ENCODE measurements at regions not wholly inside any gene's neighbourhood (a gene's known extent, or its start where the extent isn't known, plus 50 kb on each side); places are given as distances from the start of the nearest gene placed in this dataset.

- DNase-seq (ENCODE audit: low spot score) = no peak
Measured at GRCh38 chr6:51541847-51542246, 545.6 kb downstream of the PKHD1 start.

GRCh38 chr6:51542475-51542874, 544.9 kb downstream of the PKHD1 start:
- no peak for DNase-seq (ENCODE audit: low spot score)

GRCh38 chr6:51550243-51550642, 537.2 kb downstream of the PKHD1 start:
- DNase-seq (ENCODE audit: low spot score) = no peak

- DNase-seq (ENCODE audit: low spot score) = no peak
Measured at GRCh38 chr6:51552435-51552834, 535.0 kb downstream of the PKHD1 start.

GRCh38 chr6:51553246-51554015, 534.0 kb downstream of the PKHD1 start:
- DNase-seq (ENCODE audit: low spot score) = no peak

- DNase-seq (ENCODE audit: low spot score) = no peak
Measured at GRCh38 chr6:51554029-51554428, 533.4 kb downstream of the PKHD1 start.

GRCh38 chr6:51559059-51559458, 528.4 kb downstream of the PKHD1 start:
- DNase-seq (ENCODE audit: low spot score) = no peak

- DNase-seq (ENCODE audit: low spot score) = no peak
Measured at GRCh38 chr6:51562198-51562597, 525.2 kb downstream of the PKHD1 start.

Measured in left forelimb (tissue), 1 donor.